SK-N-SH (cell line): ENCODE measurements at regions not wholly inside any gene's neighbourhood (a gene's known extent, or its start where the extent isn't known, plus 50 kb on each side); places are given as distances from the start of the nearest gene placed in this dataset.

ENCODE experiments used
- CTCF ChIA-PET: fragments of 300-600, 350-600 bp; formaldehyde crosslinking; extraction: SDS; loops from one replicate; lab custom pipeline; 2021; lab: Yijun Ruan, JAX
- POLR2A ChIA-PET: fragments of 350-600 bp; sonication (Branson Sonifier 250); formaldehyde crosslinking; extraction: SDS; loops from one replicate; lab custom pipeline; 2020; ENCODE audit warnings: antibody characterized with exemption, inconsistent platforms; lab: Yijun Ruan, JAX
- DNase-seq: peaks from one replicate; pipeline ENCODE4 v3.0.0; 2012
- H2AFZ ChIP-seq: fragments of 200-600 bp; sonication (generic); 2 replicates; pipeline ENCODE4 v1.8.1; 2016; ENCODE audit warnings: antibody characterized with exemption, mild to moderate bottlenecking, low read depth
- H3F3A ChIP-seq: fragments of 200-600 bp; sonication (generic); replicated peaks from 2 replicates; pipeline ENCODE3; 2016; ENCODE audit warnings: antibody characterized with exemption, mild to moderate bottlenecking; ENCODE audit not compliant: insufficient read depth
- H3K27ac ChIP-seq, 2 experiments: fragments of 200-500 bp in 1 of 2; fragments of 200-600 bp in 1 of 2; sonication (Bioruptor generic) in 1 of 2; sonication (generic), shearing (Covaris generic) in 1 of 2; 2 replicates each; pipeline versions ENCODE4 v1.5.1 to v1.6.1; 2014 to 2016; ENCODE audit warnings: low read depth in 2 of 2, inconsistent platforms in 1 of 2, low read length in 1 of 2, mild to moderate bottlenecking in 1 of 2, mixed read lengths in 1 of 2
- H3K27me3 ChIP-seq: fragments of 200-600 bp; sonication (generic), shearing (Covaris generic); 2 replicates; pipeline ENCODE4 v1.6.1; 2016; ENCODE audit warnings: mixed run types; ENCODE audit not compliant: insufficient read depth
- H3K36me3 ChIP-seq, 2 experiments: fragments of 200-500 bp in 1 of 2; fragments of 200-600 bp in 1 of 2; sonication (Bioruptor generic) in 1 of 2; sonication (generic) in 1 of 2; replicated peaks in 1 of 2; 2 replicates each; pipeline versions ENCODE3 to v1.5.1; 2014 to 2016; ENCODE audit warnings: low read length in 1 of 2, mild to moderate bottlenecking in 1 of 2; ENCODE audit not compliant: insufficient read depth in 2 of 2, control insufficient read depth in 1 of 2
- H3K4me1 ChIP-seq, 2 experiments: fragments of 200-500 bp in 1 of 2; fragments of 200-600 bp in 1 of 2; sonication (Bioruptor generic) in 1 of 2; sonication (generic), shearing (Covaris generic) in 1 of 2; 2 replicates each; pipeline versions ENCODE4 v1.5.1 to v1.6.1; 2014 to 2016; ENCODE audit warnings: low read depth in 1 of 2, low read length in 1 of 2, mixed run types in 1 of 2; ENCODE audit not compliant: insufficient read depth in 2 of 2, control insufficient read depth in 1 of 2
- H3K4me2 ChIP-seq: fragments of 200-600 bp; sonication (generic), shearing (Covaris generic); 2 replicates; pipeline ENCODE4 v1.6.1; 2017; ENCODE audit warnings: mixed run types
- H3K4me3 ChIP-seq, 2 experiments: fragments of 200-500 bp in 1 of 2; fragments of 200-600 bp in 1 of 2; sonication (Bioruptor generic) in 1 of 2; sonication (generic), shearing (Covaris generic) in 1 of 2; 2 replicates each; pipeline versions ENCODE4 v1.5.1 to v1.8.1; 2014 to 2016; ENCODE audit warnings: low read depth in 2 of 2, inconsistent platforms in 1 of 2, low read length in 1 of 2, mild to moderate bottlenecking in 1 of 2, mixed read lengths in 1 of 2, moderate library complexity in 1 of 2
- H3K79me2 ChIP-seq: fragments of 200-600 bp; sonication (generic); 2 replicates; pipeline ENCODE4 v1.8.1; 2017; ENCODE audit warnings: mild to moderate bottlenecking; ENCODE audit not compliant: insufficient read depth
- H3K9ac ChIP-seq: fragments of 200-600 bp; sonication (generic); 2 replicates; pipeline ENCODE4 v1.6.1; 2017; ENCODE audit warnings: mixed run types
- H3K9me2 ChIP-seq: fragments of 200-600 bp; sonication (generic); 2 replicates; pipeline ENCODE4 v1.6.1; 2017; ENCODE audit warnings: mixed run types
- H3K9me3 ChIP-seq: fragments of 200-600 bp; sonication (generic); 2 replicates; pipeline ENCODE4 v1.6.1; 2017; ENCODE audit warnings: mixed run types, mild to moderate bottlenecking, moderate library complexity
- H4K20me1 ChIP-seq: fragments of 200-600 bp; sonication (generic); 2 replicates; pipeline ENCODE4 v1.6.1; 2017; ENCODE audit warnings: mild to moderate bottlenecking, mixed run types; ENCODE audit not compliant: insufficient read depth
- EP300 ChIP-seq, 2 experiments: IDR thresholded peaks; 2 replicates each; pipeline versions ENCODE4 v1.4.0 to v1.6.1; 2012; ENCODE audit warnings: borderline replicate concordance in 1 of 2, low read depth in 1 of 2, low read length in 1 of 2
- FOXM1 ChIP-seq: IDR thresholded peaks from 2 replicates; pipeline ENCODE4 v1.4.0; 2012; ENCODE audit warnings: low read depth, mild to moderate bottlenecking
- GATA2 ChIP-seq: sonication (generic); formaldehyde crosslinking; IDR thresholded peaks from 2 replicates; pipeline ENCODE4 v1.5.0; 2020; ENCODE audit warnings: mild to moderate bottlenecking, missing genetic modification reagents
- MXI1 ChIP-seq: IDR thresholded peaks from 2 replicates; pipeline ENCODE4 v1.6.1; 2012; ENCODE audit warnings: mild to moderate bottlenecking, low read depth, low read length, improper control_type of control experiment
- NFIC ChIP-seq: IDR thresholded peaks from 2 replicates; pipeline ENCODE4 v1.4.0; 2012; ENCODE audit warnings: borderline replicate concordance
- POLR2AphosphoS5 ChIP-seq: IDR thresholded peaks from 2 replicates; pipeline ENCODE4 v1.6.1; 2012; ENCODE audit warnings: low read depth, low read length
- RAD21 ChIP-seq: IDR thresholded peaks from 2 replicates; pipeline ENCODE4 v1.6.1; 2012; ENCODE audit warnings: mild to moderate bottlenecking, low read length
- RCOR1 ChIP-seq: fragments of 150-350 bp; IDR thresholded peaks from 2 replicates; pipeline ENCODE4 v1.6.1; 2017; ENCODE audit warnings: antibody characterized with exemption, low read length
- RFX5 ChIP-seq: IDR thresholded peaks from 2 replicates; pipeline ENCODE4 v1.6.1; 2012; ENCODE audit warnings: mild to moderate bottlenecking, improper control_type of control experiment, low read length
- RXRA ChIP-seq: IDR thresholded peaks from 2 replicates; pipeline ENCODE4 v1.4.0; 2012; ENCODE audit warnings: low read depth, mild to moderate bottlenecking, borderline replicate concordance
- SIN3A ChIP-seq: IDR thresholded peaks from 2 replicates; pipeline ENCODE4 v1.6.1; 2012; ENCODE audit warnings: low read depth, mild to moderate bottlenecking, low read length, moderate library complexity, borderline replicate concordance
- TEAD4 ChIP-seq: IDR thresholded peaks from 2 replicates; pipeline ENCODE4 v1.4.0; 2012; ENCODE audit warnings: mild to moderate bottlenecking, borderline replicate concordance; ENCODE audit not compliant: insufficient read depth
- YY1 ChIP-seq: IDR thresholded peaks from 2 replicates; pipeline ENCODE4 v1.4.0; 2012; ENCODE audit warnings: low read depth, mild to moderate bottlenecking
- WGBS: methylation state at CpG from one replicate; pipeline ENCODE4 v1.1.6; 2017; ENCODE audit warnings: low lambda C conversion rate; 5-methylcytosine and 5-hydroxymethylcytosine counted together
- TF ChIP-seq, protein P1 (sequence below): IDR thresholded peaks from 2 replicates; pipeline ENCODE4 v1.4.0; 2012; ENCODE audit warnings: low read depth
- TF ChIP-seq, protein P2 (sequence below): IDR thresholded peaks from 2 replicates; pipeline ENCODE4 v1.4.0; 2012; ENCODE audit warnings: low read depth, borderline replicate concordance
- TF ChIP-seq, protein P3 (sequence below): fragments of 200-600 bp; sonication (generic); IDR thresholded peaks from 2 replicates; pipeline ENCODE4 v1.6.1; 2017; ENCODE audit warnings: antibody characterized with exemption, mild to moderate bottlenecking, moderate library complexity

DNA sequence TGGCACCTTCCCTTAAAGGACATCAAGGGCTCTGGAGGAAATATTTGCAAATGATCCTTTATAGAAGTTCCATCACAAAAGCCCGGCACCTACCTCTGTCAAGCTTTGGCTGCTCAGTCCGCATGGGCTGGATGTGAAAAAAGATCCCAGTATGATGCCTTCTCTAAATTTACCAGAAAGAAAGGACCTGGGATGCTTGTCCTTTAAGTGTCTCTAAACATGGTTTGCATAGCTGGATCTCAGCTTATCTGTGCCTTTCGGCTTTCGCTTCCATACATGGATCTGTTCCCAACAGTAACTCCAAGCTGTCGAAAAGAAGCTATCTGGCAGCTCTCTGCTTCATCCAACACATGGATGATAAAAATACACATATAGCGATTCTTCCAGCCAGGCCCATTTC lies 60.4 kb upstream of the SLC8A1 start:
- H3K9me3 ChIP-seq = no peaks in the 10 kb centered on the region
- no peaks in the 10 kb centered on the region for H3K27me3 ChIP-seq
- H3K79me2 ChIP-seq = no peaks in the 10 kb centered on the region
- no peak overlapping the region for H2AFZ ChIP-seq
- no peaks in the 10 kb centered on the region; a peak in 1 of 4 replicates for H3K4me1 ChIP-seq
- no peak for DNase-seq
- H3K4me2 ChIP-seq = no peak overlapping the region
- no peak overlapping the region for H3K4me3 ChIP-seq
- H4K20me1 ChIP-seq = no peaks in the 10 kb centered on the region
- no peaks in the 10 kb centered on the region for H3K9me2 ChIP-seq
- no peak overlapping the region for H3K9ac ChIP-seq
- POLR2A ChIA-PET = no interaction called here
- TF ChIP-seq YY1 = no peak
- TF ChIP-seq, protein P1, sequence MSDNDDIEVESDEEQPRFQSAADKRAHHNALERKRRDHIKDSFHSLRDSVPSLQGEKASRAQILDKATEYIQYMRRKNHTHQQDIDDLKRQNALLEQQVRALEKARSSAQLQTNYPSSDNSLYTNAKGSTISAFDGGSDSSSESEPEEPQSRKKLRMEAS = no peak
- no peak for TF ChIP-seq RCOR1
- TF ChIP-seq, protein P2, sequence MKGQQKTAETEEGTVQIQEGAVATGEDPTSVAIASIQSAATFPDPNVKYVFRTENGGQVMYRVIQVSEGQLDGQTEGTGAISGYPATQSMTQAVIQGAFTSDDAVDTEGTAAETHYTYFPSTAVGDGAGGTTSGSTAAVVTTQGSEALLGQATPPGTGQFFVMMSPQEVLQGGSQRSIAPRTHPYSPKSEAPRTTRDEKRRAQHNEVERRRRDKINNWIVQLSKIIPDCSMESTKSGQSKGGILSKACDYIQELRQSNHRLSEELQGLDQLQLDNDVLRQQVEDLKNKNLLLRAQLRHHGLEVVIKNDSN = no peak
- TF ChIP-seq RXRA = no peak
- no peak for TF ChIP-seq POLR2AphosphoS5
- TF ChIP-seq SIN3A = no peak
- no peak for TF ChIP-seq EP300 (IDR thresholded peaks at IDR 0.05; ENCODE audit: borderline replicate concordance in 1 of 2, low read depth in 1 of 2, low read length in 1 of 2)
- no peak for TF ChIP-seq FOXM1
- TF ChIP-seq, protein P3, sequence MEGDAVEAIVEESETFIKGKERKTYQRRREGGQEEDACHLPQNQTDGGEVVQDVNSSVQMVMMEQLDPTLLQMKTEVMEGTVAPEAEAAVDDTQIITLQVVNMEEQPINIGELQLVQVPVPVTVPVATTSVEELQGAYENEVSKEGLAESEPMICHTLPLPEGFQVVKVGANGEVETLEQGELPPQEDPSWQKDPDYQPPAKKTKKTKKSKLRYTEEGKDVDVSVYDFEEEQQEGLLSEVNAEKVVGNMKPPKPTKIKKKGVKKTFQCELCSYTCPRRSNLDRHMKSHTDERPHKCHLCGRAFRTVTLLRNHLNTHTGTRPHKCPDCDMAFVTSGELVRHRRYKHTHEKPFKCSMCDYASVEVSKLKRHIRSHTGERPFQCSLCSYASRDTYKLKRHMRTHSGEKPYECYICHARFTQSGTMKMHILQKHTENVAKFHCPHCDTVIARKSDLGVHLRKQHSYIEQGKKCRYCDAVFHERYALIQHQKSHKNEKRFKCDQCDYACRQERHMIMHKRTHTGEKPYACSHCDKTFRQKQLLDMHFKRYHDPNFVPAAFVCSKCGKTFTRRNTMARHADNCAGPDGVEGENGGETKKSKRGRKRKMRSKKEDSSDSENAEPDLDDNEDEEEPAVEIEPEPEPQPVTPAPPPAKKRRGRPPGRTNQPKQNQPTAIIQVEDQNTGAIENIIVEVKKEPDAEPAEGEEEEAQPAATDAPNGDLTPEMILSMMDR = no peak
- no peak for TF ChIP-seq TEAD4
- TF ChIP-seq MXI1 = no peak
- no peak for TF ChIP-seq RFX5
- TF ChIP-seq RAD21 = no peak
- CTCF ChIA-PET = interaction anchor here (0.9 to 1.9 kb wide), 3 partner anchors 19 to 24 kb away, joined by 3 to 6 read pairs (median 3); no protein-coding TSS in a partner anchor
- H3F3A ChIP-seq = no peaks in the 10 kb centered on the region
- H3K36me3 ChIP-seq = no peaks in the 10 kb centered on the region
- no peak overlapping the region for H3K27ac ChIP-seq
- WGBS = 65% methylated on average over 6 of the region's 6 CpGs

DNA sequence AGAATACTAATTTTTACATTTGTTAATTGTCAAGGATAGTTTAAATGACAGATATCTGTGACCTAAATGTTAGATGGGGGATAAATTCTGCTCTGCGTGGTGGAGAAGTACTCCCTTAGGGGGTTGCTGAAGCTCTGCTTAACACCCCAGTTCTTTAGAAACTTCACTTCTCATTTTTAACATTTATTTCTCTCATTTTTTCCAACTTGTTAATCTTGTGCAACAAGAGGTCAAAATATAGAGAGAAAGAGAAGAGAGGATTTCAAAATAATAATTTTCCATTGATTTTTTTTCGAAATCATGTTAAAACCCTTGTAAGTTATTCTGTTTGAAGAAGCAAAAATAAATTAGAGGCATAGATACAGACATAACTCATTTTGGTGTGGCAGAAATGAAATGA lies 61.3 kb upstream of the SLC8A1 start:
- Histone ChIP-seq H3K4me3 (no peak overlapping the region), H3K9ac (no peak overlapping the region), H3K4me1 (no peaks in the 10 kb centered on the region; a peak in 1 of 4 replicates), H3K79me2 (no peaks in the 10 kb centered on the region), H3F3A (no peaks in the 10 kb centered on the region), H3K36me3 (no peaks in the 10 kb centered on the region), H3K9me2 (0 out of 2 replicates have a peak, but pooled peaks cover 3% of the 10 kb centered on the region), H3K27ac (no peak overlapping the region), H4K20me1 (no peaks in the 10 kb centered on the region), H3K4me2 (no peak overlapping the region), H3K27me3 (no peaks in the 10 kb centered on the region)
- CTCF ChIA-PET = interaction anchor here (1.9 kb wide), 1 partner anchor 25 kb away, joined by 6 read pairs; no protein-coding TSS in a partner anchor
- WGBS = 59% methylated on average over 2 of the region's 2 CpGs
- DNase-seq = no peak
- TF ChIP-seq GATA2 (CRISPR knock-in tag) = no peak
- TF ChIP-seq, protein P1 = no peak
- no peak for TF ChIP-seq NFIC
- TF ChIP-seq, all 33 proteins: peak for 0
- no peak overlapping the region for H2AFZ ChIP-seq
- H3K9me3 ChIP-seq = no peaks in the 10 kb centered on the region
- POLR2A ChIA-PET = no interaction called here
